HL-60 (cell line): ENCODE measurements at regions not wholly inside any gene's neighbourhood (a gene's known extent, or its start where the extent isn't known, plus 50 kb on each side); places are given as distances from the start of the nearest gene placed in this dataset.

Source experiments
- CTCF ChIP-seq: IDR thresholded peaks from one replicate; pipeline ENCODE4 v1.5.1; 2011; ENCODE audit warnings: low read length, control low read depth, inconsistent platforms; ENCODE audit not compliant: insufficient read depth
- GABPA ChIP-seq: IDR thresholded peaks from 2 replicates; pipeline ENCODE4 v1.6.1; 2012; ENCODE audit warnings: low read depth
- POLR2AphosphoS5 ChIP-seq: IDR thresholded peaks from 2 replicates; pipeline ENCODE4 v1.6.1; 2012; ENCODE audit warnings: low read depth
- TF ChIP-seq, protein P1 (sequence below): IDR thresholded peaks from 2 replicates; pipeline ENCODE4 v1.6.1; 2012; ENCODE audit warnings: low read depth; ENCODE audit not compliant: insufficient replicate concordance

DNA sequence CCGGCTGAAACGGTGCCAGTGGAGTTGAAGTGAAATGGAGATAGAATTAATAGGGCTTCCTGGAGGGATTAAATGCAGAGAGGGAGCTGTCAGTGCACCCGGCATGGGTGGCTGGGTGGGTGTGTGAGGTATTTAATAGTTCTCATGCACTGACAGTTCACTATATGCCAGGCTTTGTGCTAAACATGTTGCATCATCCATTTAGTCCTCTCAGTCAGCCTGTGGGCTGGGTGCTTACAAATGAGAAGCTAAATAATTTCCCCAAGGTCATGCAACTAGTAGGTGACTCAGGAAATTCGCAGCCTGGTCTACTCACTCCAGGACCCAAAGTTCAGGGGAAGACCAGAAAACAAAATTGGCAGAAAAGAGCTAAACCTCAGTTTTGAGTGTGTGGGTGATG is 63.5 kb upstream of the SPATA13 start:
- no peak for TF ChIP-seq CTCF
- TF ChIP-seq, protein P1, sequence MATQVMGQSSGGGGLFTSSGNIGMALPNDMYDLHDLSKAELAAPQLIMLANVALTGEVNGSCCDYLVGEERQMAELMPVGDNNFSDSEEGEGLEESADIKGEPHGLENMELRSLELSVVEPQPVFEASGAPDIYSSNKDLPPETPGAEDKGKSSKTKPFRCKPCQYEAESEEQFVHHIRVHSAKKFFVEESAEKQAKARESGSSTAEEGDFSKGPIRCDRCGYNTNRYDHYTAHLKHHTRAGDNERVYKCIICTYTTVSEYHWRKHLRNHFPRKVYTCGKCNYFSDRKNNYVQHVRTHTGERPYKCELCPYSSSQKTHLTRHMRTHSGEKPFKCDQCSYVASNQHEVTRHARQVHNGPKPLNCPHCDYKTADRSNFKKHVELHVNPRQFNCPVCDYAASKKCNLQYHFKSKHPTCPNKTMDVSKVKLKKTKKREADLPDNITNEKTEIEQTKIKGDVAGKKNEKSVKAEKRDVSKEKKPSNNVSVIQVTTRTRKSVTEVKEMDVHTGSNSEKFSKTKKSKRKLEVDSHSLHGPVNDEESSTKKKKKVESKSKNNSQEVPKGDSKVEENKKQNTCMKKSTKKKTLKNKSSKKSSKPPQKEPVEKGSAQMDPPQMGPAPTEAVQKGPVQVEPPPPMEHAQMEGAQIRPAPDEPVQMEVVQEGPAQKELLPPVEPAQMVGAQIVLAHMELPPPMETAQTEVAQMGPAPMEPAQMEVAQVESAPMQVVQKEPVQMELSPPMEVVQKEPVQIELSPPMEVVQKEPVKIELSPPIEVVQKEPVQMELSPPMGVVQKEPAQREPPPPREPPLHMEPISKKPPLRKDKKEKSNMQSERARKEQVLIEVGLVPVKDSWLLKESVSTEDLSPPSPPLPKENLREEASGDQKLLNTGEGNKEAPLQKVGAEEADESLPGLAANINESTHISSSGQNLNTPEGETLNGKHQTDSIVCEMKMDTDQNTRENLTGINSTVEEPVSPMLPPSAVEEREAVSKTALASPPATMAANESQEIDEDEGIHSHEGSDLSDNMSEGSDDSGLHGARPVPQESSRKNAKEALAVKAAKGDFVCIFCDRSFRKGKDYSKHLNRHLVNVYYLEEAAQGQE, result no peak
- no peak for TF ChIP-seq POLR2AphosphoS5
- no peak for TF ChIP-seq GABPA
